ENCODE measurements at regions not wholly inside any gene's neighbourhood (a gene's known extent, or its start where the extent isn't known, plus 50 kb on each side); places are given as distances from the start of the nearest gene placed in this dataset.

- TF ChIP-seq POLR2A (IDR thresholded peaks at IDR 0.05): no peak
- TF ChIP-seq CTCF (IDR thresholded peaks at IDR 0.05): no peak
- no peaks in the 10 kb centered on the region for H3K4me1 ChIP-seq
- intact Hi-C loops (cut with DNase I; ENCODE audit: low total_unique reads): no loop called here
- no peaks in the 10 kb centered on the region for H3K9me3 ChIP-seq
- no peaks in the 10 kb centered on the region for H3K27me3 ChIP-seq
- H3K4me3 ChIP-seq: no peak overlapping the region
- DNase-seq: no peak
- no peak overlapping the region for H3K27ac ChIP-seq
- no peaks in the 10 kb centered on the region for H3K36me3 ChIP-seq
Observed at GRCh38 chr4:189278597-189279165, 662.0 kb upstream of the FRG1 start.

GRCh38 chr4:189279188-189279587 lies 661.5 kb upstream of the FRG1 start:
- DNase-seq: no peak
- intact Hi-C loops (cut with DNase I; ENCODE audit: low total_unique reads): no loop called here

GRCh38 chr4:189285377-189285776 lies 655.3 kb upstream of the FRG1 start:
- Histone ChIP-seq H3K9me3 (no peaks in the 10 kb centered on the region), H3K4me3 (no peak overlapping the region), H3K36me3 (no peaks in the 10 kb centered on the region), H3K4me1 (no peaks in the 10 kb centered on the region), H3K27me3 (no peaks in the 10 kb centered on the region), H3K27ac (no peak overlapping the region)
- intact Hi-C loops (cut with DNase I; ENCODE audit: low total_unique reads): no loop called here
- TF ChIP-seq POLR2A (IDR thresholded peaks at IDR 0.05): no peak
- TF ChIP-seq CTCF (IDR thresholded peaks at IDR 0.05): no peak
- no peak for DNase-seq

More at GRCh38 chr4:189279188-189279587, 661.5 kb upstream of the FRG1 start:
- Histone ChIP-seq H3K4me3 (no peak overlapping the region), H3K9me3 (no peaks in the 10 kb centered on the region), H3K27ac (no peak overlapping the region), H3K4me1 (no peaks in the 10 kb centered on the region), H3K36me3 (no peaks in the 10 kb centered on the region), H3K27me3 (no peaks in the 10 kb centered on the region)
- TF ChIP-seq POLR2A (IDR thresholded peaks at IDR 0.05) (no peak), CTCF (IDR thresholded peaks at IDR 0.05) (no peak)

DNA sequence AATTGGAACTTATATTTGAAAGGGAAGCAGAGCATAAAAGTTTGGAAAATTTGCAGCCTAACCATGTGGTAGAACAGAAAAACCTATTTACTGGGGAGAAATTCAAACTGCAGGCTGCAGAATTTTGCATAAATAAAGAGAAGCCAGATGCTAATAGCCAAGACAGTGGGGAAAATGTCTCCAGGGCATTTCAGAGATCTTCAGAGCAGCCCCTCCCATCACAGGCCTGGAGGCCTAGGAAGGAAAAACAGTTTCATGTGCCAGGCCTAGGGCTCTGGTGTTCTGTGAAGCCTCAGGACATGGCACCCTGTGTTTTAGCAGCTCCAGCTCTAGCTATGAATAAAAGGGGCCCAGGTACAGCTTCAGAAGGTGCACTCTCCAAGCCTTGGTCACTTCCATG lies 648.7 kb upstream of the FRG1 start:
- H3K4me1 ChIP-seq: no peaks in the 10 kb centered on the region
- no peaks in the 10 kb centered on the region for H3K36me3 ChIP-seq
- TF ChIP-seq CTCF (IDR thresholded peaks at IDR 0.05): no peak
- no peak for TF ChIP-seq POLR2A (IDR thresholded peaks at IDR 0.05)
- no peaks in the 10 kb centered on the region for H3K9me3 ChIP-seq
- H3K27ac ChIP-seq: no peak overlapping the region
- no peak for DNase-seq
- intact Hi-C loops (cut with DNase I; ENCODE audit: low total_unique reads): no loop called here
- no peak overlapping the region for H3K4me3 ChIP-seq
- no peaks in the 10 kb centered on the region for H3K27me3 ChIP-seq

- no peak overlapping the region for H3K4me3 ChIP-seq
- H3K4me1 ChIP-seq: no peaks in the 10 kb centered on the region
- no peaks in the 10 kb centered on the region for H3K27me3 ChIP-seq
- H3K9me3 ChIP-seq: no peaks in the 10 kb centered on the region
- no peak overlapping the region for H3K27ac ChIP-seq
- no peak for DNase-seq
- intact Hi-C loops (cut with DNase I; ENCODE audit: low total_unique reads): no loop called here
- no peaks in the 10 kb centered on the region for H3K36me3 ChIP-seq
- TF ChIP-seq CTCF (IDR thresholded peaks at IDR 0.05) (no peak), POLR2A (IDR thresholded peaks at IDR 0.05) (no peak)
Observed at GRCh38 chr4:189293459-189293858, 647.2 kb upstream of the FRG1 start.
